GM21367 (cell line): ENCODE measurements at regions not wholly inside any gene's neighbourhood (a gene's known extent, or its start where the extent isn't known, plus 50 kb on each side); places are given as distances from the start of the nearest gene placed in this dataset.
"Not testable (repeated sequence)": the region's sequence is repeated elsewhere in the genome, so short reads cannot be mapped to it uniquely, and the experiment has no call there.

Source experiments
- ATAC-seq: cut with Tn5 transposase; IDR thresholded peaks from one replicate; pipeline ENCODE4 v1.9.1; 2021; ENCODE audit not compliant: unreplicated experiment

- ATAC-seq = no peak
These were observed 109.1 kb upstream of the ANK2 start for GRCh38 chr4:112940336-112940735.

- ATAC-seq = no peak
These were observed 107.4 kb upstream of the ANK2 start for GRCh38 chr4:112942077-112942476.

- no peak for ATAC-seq
These were observed 106.5 kb upstream of the ANK2 start for GRCh38 chr4:112942997-112943396.

DNA sequence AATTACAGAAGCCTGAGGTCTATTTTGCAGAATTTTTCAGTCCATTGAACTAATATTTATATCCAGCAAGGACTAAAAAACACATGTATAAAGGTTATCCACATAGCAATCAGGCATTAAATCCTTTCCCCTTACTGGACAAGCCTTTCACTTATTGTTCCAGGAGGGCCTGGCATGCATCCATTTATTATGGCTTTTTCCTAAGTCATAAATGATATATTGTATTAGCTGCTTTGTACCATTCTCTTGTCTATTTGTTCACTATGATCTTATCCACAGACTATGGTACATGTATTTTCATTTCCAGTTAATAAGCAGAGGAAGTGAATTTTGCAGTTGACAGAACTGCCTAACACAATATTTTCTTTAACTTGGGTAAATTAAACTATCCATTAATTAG lies 105.4 kb upstream of the ANK2 start:
- no peak for ATAC-seq

DNA sequence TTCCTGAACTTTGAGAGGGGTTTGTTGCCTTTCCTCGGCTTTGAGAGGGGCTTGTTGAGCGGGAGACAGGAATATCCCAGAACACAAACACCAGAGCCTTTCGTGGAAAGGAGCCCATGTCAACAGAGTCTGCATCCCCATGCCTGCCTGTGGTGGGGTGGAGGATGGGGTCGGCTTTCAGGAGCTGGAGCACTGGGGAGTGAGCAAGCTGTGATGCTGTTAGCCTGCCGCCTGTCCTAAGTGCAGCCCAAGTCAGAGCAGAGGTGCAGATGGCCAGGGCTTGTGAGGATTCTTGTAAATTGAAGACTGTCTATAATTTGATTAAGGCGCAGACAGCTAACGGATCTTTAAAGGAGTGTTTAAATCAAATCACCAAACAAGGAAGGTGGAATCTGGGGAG lies 103.3 kb upstream of the ANK2 start:
- ATAC-seq = no peak

DNA sequence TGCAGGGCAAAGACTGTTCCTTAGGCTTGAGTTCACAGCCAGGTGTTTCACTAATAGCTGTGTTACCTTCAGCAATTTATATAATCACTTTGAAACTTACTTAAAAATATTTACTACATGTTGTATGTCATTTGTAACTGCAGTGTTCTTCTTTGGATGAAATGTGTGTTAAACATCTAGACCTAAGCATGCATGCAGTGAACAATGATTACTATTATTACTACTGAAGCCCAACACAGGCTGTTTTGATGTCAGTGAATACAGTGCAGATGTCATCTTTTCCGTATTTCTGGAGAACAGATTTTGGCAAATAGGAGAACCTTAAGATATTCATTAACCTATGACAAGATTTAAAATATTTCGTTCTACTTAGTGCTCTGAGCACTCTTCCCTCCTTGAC lies 101.8 kb upstream of the ANK2 start:
- ATAC-seq = no peak

DNA sequence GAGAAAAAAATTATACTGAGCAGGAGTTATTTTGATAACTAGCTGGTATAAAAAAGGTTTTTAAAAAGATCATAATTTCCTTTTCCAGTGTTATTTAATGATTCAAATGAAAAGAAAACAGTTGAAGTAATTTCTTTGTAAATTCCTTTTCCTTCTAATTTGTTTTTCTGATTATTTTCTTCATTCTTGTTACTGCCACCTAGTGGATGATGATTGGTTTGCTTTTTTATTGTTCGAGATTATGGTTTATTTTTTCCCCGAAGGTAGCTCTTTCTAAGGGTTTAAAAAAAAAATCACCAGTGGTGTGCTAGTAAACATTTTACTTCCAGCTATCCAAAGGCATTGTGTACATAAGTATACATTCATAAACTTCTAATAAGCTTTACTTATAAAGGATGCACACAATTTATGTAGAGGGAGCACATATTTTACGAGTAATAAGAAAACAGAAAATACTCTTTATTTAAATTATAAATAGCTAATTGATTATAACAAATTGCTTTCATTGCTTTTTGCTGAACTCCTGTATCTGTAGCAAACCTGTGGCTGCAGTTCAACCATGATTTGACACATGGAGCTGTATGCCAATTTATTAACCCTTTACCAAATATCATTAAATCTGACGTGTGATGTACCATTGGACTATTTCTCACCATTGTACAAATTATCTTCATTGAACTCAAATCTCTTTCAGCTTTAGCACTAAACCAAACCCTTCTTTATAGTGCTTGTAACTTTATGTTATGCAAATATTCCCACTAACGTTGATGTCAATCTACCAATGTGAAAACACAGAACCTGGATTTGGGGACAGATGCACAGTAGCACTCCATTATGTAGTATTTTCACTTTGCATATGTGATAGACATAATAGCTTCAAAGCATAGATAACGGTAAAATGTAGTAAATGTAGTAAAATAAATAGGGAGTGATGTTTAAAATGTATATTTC lies 97.8 kb upstream of the ANK2 start:
- no peak for ATAC-seq

DNA sequence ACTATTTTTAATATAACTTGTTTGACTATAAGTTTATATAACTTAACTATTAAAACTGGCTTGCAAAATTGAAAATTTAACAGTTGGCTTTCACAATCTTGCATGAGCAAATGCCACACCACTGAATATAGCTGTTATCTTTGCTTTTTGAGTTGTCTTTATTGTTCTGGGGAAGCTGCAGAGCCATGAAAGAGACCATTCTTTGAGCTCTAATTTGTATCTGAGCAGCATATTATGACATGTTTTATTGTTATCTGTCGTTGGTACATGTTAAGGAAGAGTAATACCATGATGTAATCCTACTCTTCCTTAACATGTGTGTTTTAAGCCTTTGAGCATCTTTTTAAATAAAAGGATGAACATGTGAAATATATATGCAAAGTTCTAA lies 97.1 kb upstream of the ANK2 start:
- no peak for ATAC-seq

- ATAC-seq = no peak
These were observed 96.2 kb upstream of the ANK2 start for GRCh38 chr4:112953262-112953661.

DNA sequence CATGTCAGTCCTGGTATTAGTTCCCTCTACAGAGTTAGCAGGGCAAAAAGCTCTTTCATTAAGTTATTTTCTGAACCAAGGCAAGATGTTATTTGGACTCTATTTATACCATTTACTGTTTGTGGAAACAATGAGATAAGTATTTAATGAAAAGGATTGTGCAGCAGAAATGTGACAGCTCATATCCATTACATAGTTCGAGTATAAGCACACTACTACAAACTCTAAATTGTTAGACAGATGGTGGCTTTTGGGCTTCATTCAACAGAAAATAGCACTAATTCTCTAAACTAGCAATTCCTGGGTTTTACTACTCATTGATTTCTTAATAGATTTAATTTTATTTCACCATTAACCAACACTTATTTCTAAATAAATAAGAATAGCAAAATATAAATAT lies 95.2 kb upstream of the ANK2 start:
- ATAC-seq = no peak

DNA sequence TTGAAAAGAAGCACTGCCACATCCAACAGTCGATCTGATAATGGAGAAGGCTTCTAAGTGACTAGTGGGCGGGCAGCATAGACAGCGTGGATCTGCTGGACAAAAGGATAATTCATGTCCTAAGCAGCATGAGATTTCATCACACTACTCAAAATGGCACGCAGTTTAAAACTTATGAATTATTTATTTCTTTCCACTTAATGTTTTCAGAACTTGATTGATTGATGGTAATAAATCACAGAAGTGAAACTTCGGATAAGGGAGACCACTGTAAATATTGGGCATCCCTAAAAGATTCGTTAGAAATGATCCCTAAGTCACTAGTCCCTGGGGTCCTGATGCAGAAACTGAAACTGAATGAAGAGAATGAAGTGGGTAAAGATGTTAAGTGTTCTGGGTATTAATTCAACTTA lies 93.0 kb upstream of the ANK2 start:
- ATAC-seq = no peak

DNA sequence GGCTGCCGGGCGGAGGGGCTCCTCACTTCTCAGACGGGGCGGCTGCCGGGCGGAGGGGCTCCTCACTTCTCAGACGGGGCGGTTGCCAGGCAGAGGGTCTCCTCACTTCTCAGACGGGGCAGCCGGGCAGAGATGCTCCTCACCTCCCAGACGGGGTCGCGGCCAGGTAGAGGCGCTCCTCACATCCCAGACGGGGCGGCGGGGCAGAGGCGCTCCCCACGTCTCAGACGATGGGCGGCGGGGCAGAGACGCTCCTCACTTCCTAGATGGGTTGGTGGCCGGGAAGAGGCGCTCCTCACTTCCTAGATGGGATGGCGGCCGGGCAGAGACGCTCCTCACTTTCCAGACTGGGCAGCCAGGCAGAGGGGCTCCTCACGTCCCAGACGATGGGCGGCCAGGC lies 91.7 kb upstream of the ANK2 start:
- ATAC-seq = not testable (repeated sequence)

DNA sequence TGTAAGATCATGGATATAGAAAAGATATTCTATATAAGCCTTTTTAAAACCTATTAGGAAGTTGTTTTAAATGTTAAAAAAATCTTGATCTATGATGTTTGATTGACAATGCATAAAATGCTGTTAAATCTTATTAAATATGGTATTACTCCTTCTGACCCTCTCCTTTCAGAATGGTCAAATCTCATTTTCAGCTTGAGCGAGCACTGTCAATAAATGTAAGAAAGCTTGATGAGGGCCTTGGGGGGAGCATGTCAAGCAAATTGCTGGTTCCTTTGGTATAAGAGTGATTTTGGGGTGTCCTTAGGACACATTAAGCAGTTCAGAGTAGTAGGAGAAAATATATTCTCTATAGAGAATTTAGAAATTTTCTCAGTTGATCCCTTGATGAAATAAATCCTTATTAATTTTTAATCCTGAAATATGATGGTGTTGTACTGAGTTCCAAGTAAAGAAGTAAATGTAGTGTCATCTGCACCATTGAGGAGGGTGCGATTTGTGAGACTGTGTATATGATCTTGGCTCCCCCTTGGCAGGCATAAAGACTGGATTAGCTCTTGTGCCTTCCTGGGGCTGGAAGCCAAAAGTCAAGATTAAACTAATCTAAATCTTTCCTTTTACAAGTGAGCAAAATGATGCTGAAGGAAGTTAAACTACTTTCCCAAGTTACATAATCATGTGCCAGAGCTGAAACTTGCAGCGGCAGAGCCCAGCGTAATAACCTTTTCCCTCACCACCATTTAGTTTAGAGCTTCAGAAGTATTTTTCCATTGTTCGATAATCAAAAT lies 82.6 kb upstream of the ANK2 start:
- ATAC-seq = no peak

GRCh38 chr4:112968451-112969159 lies 80.8 kb upstream of the ANK2 start:
- no peak for ATAC-seq

DNA sequence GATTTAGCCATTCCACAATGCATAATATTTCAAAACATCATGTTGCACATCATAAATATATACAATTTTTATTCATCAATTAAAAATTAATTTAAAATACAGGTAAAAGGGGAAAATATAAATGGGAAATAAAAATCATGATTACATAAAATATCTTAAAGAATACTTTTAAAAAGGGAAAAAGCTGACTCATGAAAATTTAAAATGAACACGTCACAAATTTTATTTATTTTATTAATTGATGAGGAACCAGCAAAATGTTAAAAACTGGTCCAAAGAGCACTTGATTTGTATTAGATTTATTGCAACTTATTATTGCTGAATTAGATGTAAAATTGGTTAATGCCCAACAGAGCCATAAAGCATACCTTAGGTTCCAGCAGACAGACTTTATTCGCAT lies 78.5 kb upstream of the ANK2 start:
- ATAC-seq = no peak

- ATAC-seq = no peak
These were observed 75.7 kb upstream of the ANK2 start for GRCh38 chr4:112973750-112974251.

DNA sequence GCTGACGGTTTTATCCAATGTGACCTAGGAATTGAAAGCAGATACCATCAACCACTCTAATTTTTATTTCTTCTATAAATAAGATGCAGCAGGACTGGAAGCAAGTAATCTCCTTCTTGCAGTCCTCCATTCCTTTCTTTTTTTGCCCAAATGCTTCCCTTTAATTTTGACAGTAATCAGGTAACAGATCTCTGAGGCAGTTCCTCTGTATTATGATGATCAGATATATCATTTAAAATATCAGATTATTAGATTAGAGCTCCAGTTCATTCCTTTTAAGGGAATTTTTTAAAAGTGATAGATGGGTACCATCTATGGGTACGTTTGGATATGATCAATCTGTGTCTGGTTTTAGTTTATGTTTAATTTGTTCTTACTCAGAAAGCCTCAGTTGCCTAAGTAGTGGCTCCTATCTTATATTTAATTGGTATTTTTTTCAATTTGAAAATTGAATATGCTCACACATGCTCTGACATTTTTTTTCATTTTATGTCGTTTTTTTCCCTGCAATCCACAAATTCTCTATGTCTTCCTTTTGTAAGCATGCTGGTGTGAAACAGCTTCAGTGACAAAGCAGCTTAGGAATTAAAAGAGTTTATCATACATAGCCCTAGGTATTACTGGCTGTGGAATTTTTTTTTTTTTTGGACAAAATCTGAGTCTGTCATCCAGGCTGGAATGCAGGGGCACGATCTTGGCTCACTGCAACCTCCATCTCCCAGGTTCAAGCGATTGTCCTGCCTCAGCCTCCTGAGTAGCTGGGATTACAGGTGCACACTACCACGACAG lies 73.7 kb upstream of the ANK2 start:
- no peak for ATAC-seq

DNA sequence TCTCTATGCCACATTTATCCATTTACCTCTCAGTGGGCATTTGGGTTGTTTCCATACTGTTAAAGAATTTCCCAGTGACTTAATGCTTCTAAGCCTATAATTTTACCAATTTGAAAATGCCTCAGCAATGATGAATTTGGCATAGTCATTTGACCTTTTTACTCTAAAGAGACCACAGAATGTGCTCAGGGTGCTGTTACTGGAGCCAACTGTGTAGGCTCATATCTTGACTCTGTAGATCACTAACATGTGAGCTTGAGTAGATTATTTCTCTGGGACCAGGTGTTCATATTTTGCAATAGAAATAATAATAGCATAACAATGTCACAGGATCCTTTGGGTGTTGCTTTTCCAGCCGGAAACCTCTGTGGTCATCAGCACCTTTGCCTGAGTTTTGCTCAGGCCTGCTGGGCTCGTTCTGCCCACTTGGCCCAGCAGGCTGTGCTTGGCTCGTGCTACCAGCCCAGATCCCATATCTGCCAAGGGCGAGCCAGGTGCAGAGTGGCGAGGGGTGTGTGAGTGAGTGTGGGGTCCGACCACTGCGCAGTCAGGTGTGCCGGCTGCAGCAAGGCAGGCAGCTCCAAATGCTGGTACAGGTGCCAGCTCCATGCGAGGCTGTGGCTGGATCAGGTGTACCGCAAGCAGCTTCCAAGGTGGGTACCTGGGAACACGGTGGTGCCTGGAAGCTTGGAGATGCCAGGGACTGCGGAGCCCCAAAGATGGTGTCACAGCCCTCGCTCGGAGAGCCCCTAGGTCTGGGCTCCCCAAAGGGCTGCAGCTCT lies 70.6 kb upstream of the ANK2 start:
- no peak for ATAC-seq

DNA sequence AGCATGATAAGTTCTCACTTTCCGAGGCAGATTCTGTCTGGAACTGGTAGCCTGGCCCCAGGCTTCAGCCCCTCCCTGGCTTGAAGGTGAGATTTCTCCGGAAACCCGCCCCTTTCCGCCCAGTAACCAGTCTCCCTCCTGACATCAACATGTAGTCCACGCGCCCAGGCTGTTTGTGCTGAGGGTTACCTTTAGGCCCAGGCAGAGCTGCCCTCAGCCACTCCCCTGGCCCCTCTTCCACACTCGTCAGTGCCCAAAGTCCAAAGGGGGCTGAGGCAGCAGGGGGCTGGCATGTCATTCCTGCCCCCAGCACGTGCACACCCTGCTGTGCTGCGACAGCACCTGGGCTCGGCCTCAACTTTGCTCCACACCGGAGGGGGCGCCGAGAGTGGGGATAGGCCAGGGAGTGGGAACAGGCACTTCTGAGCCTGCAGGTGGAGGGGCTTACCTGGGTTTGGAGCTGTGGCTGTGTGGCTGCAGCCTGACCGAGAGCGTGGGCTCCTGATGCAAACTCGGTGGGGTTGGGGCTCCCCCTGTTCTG lies 69.5 kb upstream of the ANK2 start:
- no peak for ATAC-seq

GRCh38 chr4:112982680-112983079 lies 66.8 kb upstream of the ANK2 start:
- ATAC-seq = no peak
